ENCODE measurements at regions not wholly inside any gene's neighbourhood (a gene's known extent, or its start where the extent isn't known, plus 50 kb on each side); places are given as distances from the start of the nearest gene placed in this dataset.

- no peaks in the 10 kb centered on the region for H3K4me1 ChIP-seq (ENCODE audit: control insufficient read depth in 4 of 4, insufficient read depth in 4 of 4, low read length in 3 of 4)
- TF ChIP-seq ATF3 (IDR thresholded peaks at IDR 0.05) (no peak), FOXA2 (IDR thresholded peaks at IDR 0.05) (no peak), MAX (IDR thresholded peaks at IDR 0.05) (no peak), RAD21 (IDR thresholded peaks at IDR 0.05) (no peak), ZBTB33 (IDR thresholded peaks at IDR 0.05) (no peak), GABPA (IDR thresholded peaks at IDR 0.05 in 1 of 2, conservative IDR thresholded peaks at IDR 0.05 in 1 of 2) (no peak), YY1 (IDR thresholded peaks at IDR 0.05) (no peak), HNF4G (IDR thresholded peaks at IDR 0.05) (no peak), TAF1 (conservative IDR thresholded peaks at IDR 0.05) (no peak), SP1 (IDR thresholded peaks at IDR 0.05) (no peak), FOXA1 (IDR thresholded peaks at IDR 0.05) (no peak), RXRA (IDR thresholded peaks at IDR 0.05) (no peak), CTCF (IDR thresholded peaks at IDR 0.05; ENCODE audit: low read depth, low read length, missing input control) (no peak), NR2F2 (IDR thresholded peaks at IDR 0.05) (no peak), HNF4A (conservative IDR thresholded peaks at IDR 0.05) (no peak), REST (IDR thresholded peaks at IDR 0.05) (no peak), JUND (IDR thresholded peaks at IDR 0.05) (no peak), EGR1 (IDR thresholded peaks at IDR 0.05; ENCODE audit: low read depth in 2 of 2) (no peak)
- no peak overlapping the region for H3K27ac ChIP-seq (ENCODE audit: low read depth in 1 of 2, low read length in 2 of 2)
- no peaks in the 10 kb centered on the region for H3K36me3 ChIP-seq (ENCODE audit: control insufficient read depth in 4 of 4, insufficient read depth in 3 of 4, low read depth in 1 of 4, low read length in 3 of 4)
- no peak for DNase-seq (ENCODE audit: low spot score)
- H3K4me3 ChIP-seq (ENCODE audit: low read depth in 1 of 3, low read length in 3 of 3), result no peak overlapping the region
- H3K27me3 ChIP-seq (ENCODE audit: control insufficient read depth in 4 of 4, insufficient read depth in 4 of 4, low read length in 3 of 4), result peaks cover 0 to 2% (median 0%) of the 10 kb centered on the region in 4 donors
- no peak overlapping the region for H3K9ac ChIP-seq (ENCODE audit: low read depth in 1 of 2, low read length in 2 of 2)
- H3K9me3 ChIP-seq (ENCODE audit: control insufficient read depth in 4 of 4, low read length in 3 of 4), result no peaks in the 10 kb centered on the region
- 17% methylated on average over 1 of the region's 1 CpG for WGBS
Observed at GRCh38 chr12:58487255-58487654, 433.0 kb downstream of the LRIG3 start.

Measured in liver (tissue), 8 donors.